HCT116 (cell line): ENCODE measurements at regions not wholly inside any gene's neighbourhood (a gene's known extent, or its start where the extent isn't known, plus 50 kb on each side); places are given as distances from the start of the nearest gene placed in this dataset.
A peak's percentile ranks its signal among the peaks of the same experiment; 100 is the strongest.

Experiments
- ATAC-seq: fragments of 200-7000 bp; cut with Tn5 transposase; 2 replicates; pipeline ENCODE4 v1.9.1; 2020; ENCODE audit warnings: mild to moderate bottlenecking, moderate library complexity
- BruUV-seq: library from RNA; stranded (reverse); fragments of 400-500 nt; replicated peaks from 2 replicates; lab custom pipeline; 2021; lab: Mats Ljungman, UMichigan
- CTCF ChIA-PET: fragments of 300-600 bp; sonication (Branson Sonifier 250); formaldehyde crosslinking; loops from one replicate; lab custom pipeline; 2021; ENCODE audit warnings: antibody characterized with exemption; lab: Charles Lee
- POLR2A ChIA-PET: fragments of 300-600, 350-600 bp; sonication (Branson Sonifier 250); formaldehyde crosslinking; loops from one replicate; lab custom pipeline; 2021; ENCODE audit warnings: antibody characterized with exemption; lab: Charles Lee
- RAD21 ChIA-PET, 2 experiments: fragments of 300-600 bp; sonication (Branson Sonifier 250); formaldehyde crosslinking; loops; one replicate each; lab custom pipeline; 2023; ENCODE audit warnings: low total read pairs in 2 of 2; ENCODE audit not compliant: uncharacterized antibody in 2 of 2, unreplicated experiment in 2 of 2, low non-redundant PET in 1 of 2; lab: Charles Lee
- DNase-seq: peaks from one replicate; pipeline ENCODE4 v3.0.0-alpha.2; 2010; ENCODE audit warnings: low read depth, low spot score
- H2AFZ ChIP-seq: fragments of 200-600 bp; shearing (Covaris generic), sonication (generic); 2 replicates; pipeline ENCODE4 v1.6.1; 2017; ENCODE audit warnings: low read depth, mixed run types, mixed read lengths, antibody characterized with exemption, low read length; ENCODE audit not compliant: poor library complexity, severe bottlenecking
- H3K27ac ChIP-seq: 2 replicates; pipeline ENCODE4 v1.5.1; 2012; ENCODE audit warnings: low read depth, low read length
- H3K27me3 ChIP-seq: fragments of 200-600 bp; sonication (generic); 2 replicates; pipeline ENCODE4 v1.6.1; 2016; ENCODE audit warnings: mixed run types, low read length, mixed read lengths; ENCODE audit not compliant: insufficient read depth
- H3K36me3 ChIP-seq, 2 experiments: fragments of 200-500 bp in 1 of 2; fragments of 200-600 bp in 1 of 2; sonication (Bioruptor generic) in 1 of 2; sonication (generic) in 1 of 2; 2 replicates each; pipeline versions ENCODE4 v1.5.1 to v1.6.1; 2014 to 2016; ENCODE audit warnings: low read length in 2 of 2, inconsistent platforms in 1 of 2, mixed read lengths in 1 of 2, mixed run types in 1 of 2; ENCODE audit not compliant: insufficient read depth in 2 of 2, control insufficient read depth in 1 of 2
- H3K4me1 ChIP-seq, 2 experiments: fragments of 200-600 bp in 1 of 2; sonication (generic) in 1 of 2; 2 replicates each; pipeline versions ENCODE4 v1.5.1 to v1.6.1; 2012 to 2017; ENCODE audit warnings: low read length in 2 of 2, inconsistent platforms in 1 of 2, mild to moderate bottlenecking in 1 of 2, mixed read lengths in 1 of 2, mixed run types in 1 of 2, moderate library complexity in 1 of 2; ENCODE audit not compliant: insufficient read depth in 2 of 2, control insufficient read depth in 1 of 2
- H3K4me2 ChIP-seq: fragments of 200-600 bp; sonication (generic); 2 replicates; pipeline ENCODE4 v1.6.1; 2017; ENCODE audit warnings: mixed run types, low read length, mixed read lengths
- H3K4me3 ChIP-seq, 2 experiments: fragments of 200-600 bp in 1 of 2; sonication (generic) in 1 of 2; replicated peaks in 1 of 2; 2 replicates each; pipeline ENCODE4 v1.5.1; 2011 to 2016; ENCODE audit warnings: low read length in 2 of 2, control low read depth in 1 of 2, low read depth in 1 of 2, mild to moderate bottlenecking in 1 of 2, mixed read lengths in 1 of 2, mixed run types in 1 of 2
- H3K79me2 ChIP-seq: fragments of 200-600 bp; sonication (generic); 2 replicates; pipeline ENCODE4 v1.6.1; 2017; ENCODE audit warnings: mild to moderate bottlenecking, mixed run types, low read length, moderate library complexity, mixed read lengths; ENCODE audit not compliant: insufficient read depth
- H3K9ac ChIP-seq: fragments of 200-600 bp; sonication (generic); 2 replicates; pipeline ENCODE4 v1.6.1; 2016; ENCODE audit warnings: low read length, mixed read lengths
- H3K9me2 ChIP-seq: fragments of 200-600 bp; sonication (generic), shearing (Covaris generic); 2 replicates; pipeline ENCODE4 v1.6.1; 2017; ENCODE audit warnings: mixed run types, mild to moderate bottlenecking, moderate library complexity; ENCODE audit not compliant: insufficient read depth
- H3K9me3 ChIP-seq, 2 experiments: fragments of 200-500 bp in 1 of 2; fragments of 200-600 bp in 1 of 2; sonication (Bioruptor generic) in 1 of 2; sonication (generic) in 1 of 2; 2 replicates each; pipeline ENCODE4 v1.6.1; 2014 to 2017; ENCODE audit warnings: low read length in 2 of 2, mixed read lengths in 2 of 2, inconsistent platforms in 1 of 2, low read depth in 1 of 2, mild to moderate bottlenecking in 1 of 2, mixed run types in 1 of 2, moderate library complexity in 1 of 2; ENCODE audit not compliant: control insufficient read depth in 1 of 2, insufficient read depth in 1 of 2
- H4K20me1 ChIP-seq: fragments of 200-600 bp; sonication (generic), shearing (Covaris generic); 2 replicates; pipeline ENCODE4 v1.6.1; 2017; ENCODE audit warnings: mixed run types, mild to moderate bottlenecking, moderate library complexity; ENCODE audit not compliant: insufficient read depth
- ATF3 ChIP-seq: IDR thresholded peaks from 2 replicates; pipeline ENCODE4 v1.6.1; 2012
- CTCF ChIP-seq, 3 experiments: fragments of 200-600 bp in 1 of 3; sonication (generic) in 1 of 3; IDR thresholded peaks in 2 of 3; conservative IDR thresholded peaks in 1 of 3; 2 replicates each; pipeline ENCODE4 v1.5.1; 2012 to 2017; ENCODE audit warnings: low read depth in 2 of 3, low read length in 2 of 3, antibody characterized with exemption in 1 of 3, borderline replicate concordance in 1 of 3, control low read depth in 1 of 3, mild to moderate bottlenecking in 1 of 3, mixed read lengths in 1 of 3, mixed run types in 1 of 3, moderate library complexity in 1 of 3; ENCODE audit not compliant: insufficient read depth in 1 of 3
- EGR1 ChIP-seq: IDR thresholded peaks from 2 replicates; pipeline ENCODE4 v1.6.1; 2012; ENCODE audit warnings: low read depth
- ELF1 ChIP-seq: IDR thresholded peaks from 2 replicates; pipeline ENCODE4 v1.6.1; 2012; ENCODE audit warnings: low read depth, borderline replicate concordance
- EZH2 ChIP-seq: fragments of 200-600 bp; sonication (generic); IDR thresholded peaks from 2 replicates; pipeline ENCODE4 v1.6.1; 2017; ENCODE audit warnings: antibody characterized with exemption, mixed run types
- EZH2phosphoT487 ChIP-seq: fragments of 200-600 bp; IDR thresholded peaks from 2 replicates; pipeline ENCODE4 v1.6.1; 2018; ENCODE audit warnings: antibody characterized with exemption, borderline replicate concordance
- MAX ChIP-seq: IDR thresholded peaks from 2 replicates; pipeline ENCODE4 v1.6.1; 2012
- POLR2A ChIP-seq: IDR thresholded peaks from 2 replicates; pipeline ENCODE4 v1.7.0; 2011; ENCODE audit warnings: borderline replicate concordance; ENCODE audit not compliant: insufficient read depth, insufficient read length; ENCODE audit errors: extremely low read depth
- POLR2AphosphoS5 ChIP-seq: IDR thresholded peaks from 2 replicates; pipeline ENCODE4 v1.6.1; 2011; ENCODE audit warnings: mild to moderate bottlenecking, low read depth, low read length, moderate library complexity
- RAD21 ChIP-seq: IDR thresholded peaks from 2 replicates; pipeline ENCODE4 v1.6.1; 2012; ENCODE audit warnings: low read depth, mild to moderate bottlenecking
- SIN3A ChIP-seq: IDR thresholded peaks from 2 replicates; pipeline ENCODE4 v1.6.1; 2012; ENCODE audit warnings: low read depth
- YY1 ChIP-seq: IDR thresholded peaks from 2 replicates; pipeline ENCODE4 v1.6.1; 2011; ENCODE audit warnings: low read length, low read depth, moderate library complexity, mild to moderate bottlenecking; ENCODE audit not compliant: insufficient replicate concordance; ENCODE audit errors: extremely low read depth
- ZFX ChIP-seq: fragments of 450-650 bp; IDR thresholded peaks from 2 replicates; pipeline ENCODE4 v1.6.1; 2017
- ZNF274 ChIP-seq: fragments of 200-500 bp; sonication (Bioruptor generic); IDR thresholded peaks from 2 replicates; pipeline ENCODE4 v1.6.1; 2014; ENCODE audit warnings: mild to moderate bottlenecking, low read depth, low read length, inconsistent platforms
- intact Hi-C: fragments of 100-400 bp; cut with micrococcal nuclease; formaldehyde crosslinking; loops from 2 replicates; pipeline ENCODE4 v1.10.0; 2022

DNA sequence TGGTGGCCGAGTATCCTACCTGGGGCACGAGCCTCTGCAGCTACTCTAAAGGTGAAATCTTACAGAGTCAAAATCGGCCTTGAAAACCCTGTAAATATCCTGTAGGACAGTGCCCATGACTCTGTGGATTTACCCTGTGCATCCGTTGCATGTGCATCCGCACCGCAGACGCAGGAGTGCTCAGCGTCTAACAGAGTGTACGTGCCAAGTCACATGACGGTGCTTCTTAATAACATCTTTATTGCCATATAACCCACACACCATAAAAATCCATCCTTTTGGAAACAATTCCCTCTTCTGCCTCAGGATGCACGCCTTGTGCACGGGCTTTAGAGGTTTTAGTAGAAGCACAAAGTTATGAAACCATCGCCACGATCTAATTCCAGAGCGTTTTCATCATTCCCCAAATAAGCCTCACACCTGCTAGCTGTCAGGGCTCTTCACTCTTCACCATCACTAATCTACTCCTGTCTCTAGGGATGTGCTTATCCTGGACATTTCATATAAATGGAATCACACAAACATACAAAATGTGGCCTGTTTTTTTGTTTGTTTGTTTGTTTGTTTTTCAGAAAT is 384.5 kb upstream of the SULF2 start (continued):
- TF ChIP-seq ATF3 (no peak), ZNF274 (no peak)

- Histone ChIP-seq H3K9me3 (no peaks in the 10 kb centered on the region), H3K79me2 (no peaks in the 10 kb centered on the region), H4K20me1 (no peaks in the 10 kb centered on the region), H3K27ac (no peak overlapping the region), H3K4me3 (no peak overlapping the region), H3K27me3 (peaks cover 55% of the 10 kb centered on the region), H3K36me3 (no peaks in the 10 kb centered on the region), H2AFZ (no peak overlapping the region), H3K4me2 (no peak overlapping the region), H3K4me1 (no peaks in the 10 kb centered on the region), H3K9ac (no peak overlapping the region), H3K9me2 (no peaks in the 10 kb centered on the region)
- ChIA-PET RAD21 (no interaction called here), POLR2A (no interaction called here), CTCF (no interaction called here)
- no TSS peak for BruUV-seq
- ATAC-seq (no peak), DNase-seq (no peak)
- intact Hi-C loops, result no loop called here
- TF ChIP-seq EZH2, result 0 out of 2 replicates have a peak, but pooled peaks have one; percentile 28
- no peak for TF ChIP-seq ATF3
Observed at GRCh38 chr20:48166082-48166835, 381.0 kb upstream of the SULF2 start.

DNA sequence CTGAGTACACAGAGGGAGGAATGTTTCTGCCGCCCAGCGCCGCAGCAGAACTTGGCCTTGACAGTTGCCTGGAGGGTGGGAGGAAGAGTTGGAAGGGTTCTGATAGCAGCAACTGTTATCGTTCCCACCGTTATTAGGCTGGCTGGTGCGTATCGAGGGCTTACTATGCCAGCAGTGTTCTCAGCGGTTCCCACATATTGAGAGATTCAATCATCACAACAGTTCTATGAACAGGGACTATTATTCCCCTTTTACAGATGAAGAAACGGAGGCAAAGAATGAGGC is 380.1 kb upstream of the SULF2 start:
- TF ChIP-seq ZNF274 (no peak), POLR2A (no peak), RAD21 (no peak), MAX (no peak), EZH2phosphoT487 (no peak), EGR1 (no peak), ATF3 (no peak), SIN3A (no peak), YY1 (no peak), ELF1 (no peak), ZFX (no peak), CTCF (IDR thresholded peaks at IDR 0.05 in 2 of 3, conservative IDR thresholded peaks at IDR 0.05 in 1 of 3; ENCODE audit: borderline replicate concordance in 1 of 3, insufficient read depth in 1 of 3, low read depth in 2 of 3, low read length in 2 of 3) (no peak), POLR2AphosphoS5 (no peak)
- TF ChIP-seq, all 23 proteins: peak for 0
- Histone ChIP-seq H2AFZ (no peak overlapping the region), H3K4me2 (no peak overlapping the region), H3K9ac (no peak overlapping the region), H3K9me2 (no peaks in the 10 kb centered on the region), H4K20me1 (no peaks in the 10 kb centered on the region), H3K79me2 (no peaks in the 10 kb centered on the region), H3K4me3 (no peak overlapping the region), H3K27me3 (peaks cover 46% of the 10 kb centered on the region), H3K4me1 (no peaks in the 10 kb centered on the region), H3K9me3 (no peaks in the 10 kb centered on the region), H3K27ac (no peak overlapping the region), H3K36me3 (no peaks in the 10 kb centered on the region)
- ChIA-PET POLR2A (no interaction called here), CTCF (no interaction called here), RAD21 (no interaction called here)
- no peak for ATAC-seq
- BruUV-seq, result no TSS peak
- DNase-seq, result no peak
- intact Hi-C loops, result no loop called here
